HG03108 (cell line): ENCODE measurements at regions not wholly inside any gene's neighbourhood (a gene's known extent, or its start where the extent isn't known, plus 50 kb on each side); places are given as distances from the start of the nearest gene placed in this dataset.

ENCODE experiments used
- ATAC-seq: cut with Tn5 transposase; IDR thresholded peaks from one replicate; pipeline ENCODE4 v1.9.1; 2021; ENCODE audit warnings: moderate library complexity; ENCODE audit not compliant: unreplicated experiment

DNA sequence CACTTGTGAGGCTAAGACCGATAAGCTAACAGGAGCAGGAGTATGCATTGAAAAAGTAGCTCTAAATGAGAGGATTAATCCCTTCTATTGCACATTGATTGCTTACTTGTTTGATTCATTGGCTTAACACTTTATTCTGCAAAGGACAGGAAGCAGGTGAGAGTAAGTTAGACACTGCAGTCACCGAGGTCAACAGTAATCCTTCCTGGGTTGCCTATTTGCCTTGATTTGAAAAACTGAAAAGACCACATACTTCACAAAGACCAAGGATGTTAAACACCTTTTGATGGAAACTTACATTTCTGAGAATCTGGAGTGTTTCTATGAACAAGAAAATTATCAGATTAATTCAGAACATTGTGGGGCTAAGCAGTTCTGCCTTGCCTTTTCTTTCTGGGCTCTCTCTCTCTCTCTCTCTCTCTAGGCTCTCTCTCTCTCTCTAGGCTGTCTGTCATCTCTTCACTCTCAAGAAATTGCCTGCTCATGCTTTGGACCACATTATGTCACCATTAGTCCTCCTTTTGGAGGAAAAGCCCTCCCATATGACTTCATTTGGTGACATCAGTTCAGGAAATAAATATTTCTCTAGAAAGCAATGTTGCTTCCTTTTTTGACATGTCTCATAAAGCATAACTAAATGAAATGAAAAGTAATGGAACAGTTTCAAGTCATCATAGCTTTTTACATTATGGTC, 103.8 kb downstream of the TNFSF18 start:
- ATAC-seq, result no peak

DNA sequence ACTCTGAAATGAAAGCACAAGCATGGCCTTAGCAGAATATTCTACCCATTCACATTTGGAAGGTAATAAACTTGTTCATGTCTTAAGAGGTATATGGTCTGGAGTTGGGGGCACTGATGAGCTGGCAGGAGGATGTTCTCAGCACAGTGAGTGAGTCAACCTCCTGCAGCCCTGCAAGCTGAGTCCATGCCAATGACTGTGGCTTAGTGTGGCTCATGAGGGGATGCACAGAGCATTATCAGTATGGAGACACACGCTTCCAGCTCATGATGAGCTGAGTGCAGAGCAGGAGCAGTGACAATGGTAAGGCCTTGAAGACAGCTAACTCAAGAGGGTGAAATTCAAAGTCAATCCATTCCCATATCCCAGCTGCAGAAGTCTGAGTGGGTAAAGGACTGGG, 102.3 kb downstream of the TNFSF18 start:
- no peak for ATAC-seq

DNA sequence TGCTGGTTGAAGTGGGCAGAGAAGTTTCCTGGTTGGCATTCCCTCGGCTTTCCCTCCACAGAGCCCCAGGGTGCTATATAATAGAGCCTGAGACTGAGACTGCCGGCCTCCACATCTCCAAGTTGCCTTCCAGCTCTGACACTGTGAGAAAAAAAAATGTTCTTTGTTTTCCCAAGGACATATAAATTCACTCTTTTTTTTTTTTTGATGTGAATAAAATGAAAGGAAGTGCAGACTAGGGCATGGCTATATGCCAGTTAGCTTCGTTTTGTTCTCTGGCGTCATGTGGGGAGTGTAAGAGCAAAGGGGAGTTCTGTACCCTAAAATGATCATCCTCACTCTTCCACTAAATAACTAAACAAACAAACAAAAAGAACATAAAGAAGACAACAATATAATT, 101.6 kb downstream of the TNFSF18 start:
- ATAC-seq, result no peak

DNA sequence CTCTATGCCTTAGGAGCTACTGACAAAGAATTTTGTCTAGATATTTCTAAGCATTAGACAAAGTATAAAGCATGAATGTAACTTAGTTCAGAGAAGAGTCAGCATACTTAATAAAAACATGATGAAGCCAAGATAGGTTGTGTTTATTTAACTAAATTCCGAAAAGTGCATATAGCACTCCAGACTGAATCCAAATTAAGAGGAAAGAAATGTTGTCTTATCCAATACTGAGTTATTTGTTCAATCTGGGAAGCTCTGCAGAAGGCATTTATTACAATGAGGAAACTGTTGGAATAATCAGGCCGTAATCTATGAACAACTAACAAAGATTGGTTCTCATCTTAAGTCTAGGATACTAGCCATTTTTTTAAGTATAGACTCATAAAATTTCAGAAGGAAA, 100.2 kb downstream of the TNFSF18 start:
- ATAC-seq, result no peak

DNA sequence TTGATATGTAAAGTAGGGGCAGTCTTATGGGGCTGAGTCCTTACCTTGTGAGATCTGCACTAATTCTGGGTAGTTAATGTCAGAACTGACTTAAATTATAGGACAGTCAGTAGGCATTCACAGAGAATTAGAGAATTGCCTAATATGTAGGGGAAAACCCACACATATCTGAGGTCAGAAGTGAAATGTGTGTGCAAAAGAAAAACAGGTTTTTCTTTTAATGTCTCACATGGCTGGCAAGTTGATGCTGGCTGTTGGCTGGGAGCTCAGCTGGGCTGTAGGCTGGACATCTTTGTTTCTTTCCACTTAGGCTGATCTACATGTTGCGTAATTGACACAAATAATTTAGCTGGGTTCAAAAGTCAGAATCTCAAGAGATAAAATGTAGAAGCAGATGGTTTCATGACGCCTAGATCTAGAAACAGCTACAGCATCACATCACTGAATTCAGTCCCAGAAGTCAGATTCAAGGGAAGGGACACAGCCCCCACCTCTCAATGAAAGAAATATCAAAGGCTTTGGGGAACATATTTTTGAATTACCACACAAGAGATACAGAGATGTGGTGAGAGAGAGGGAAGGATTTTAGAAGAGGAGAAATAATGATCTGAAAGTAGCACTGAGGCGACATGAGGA, 98.9 kb downstream of the TNFSF18 start:
- ATAC-seq, result no peak

DNA sequence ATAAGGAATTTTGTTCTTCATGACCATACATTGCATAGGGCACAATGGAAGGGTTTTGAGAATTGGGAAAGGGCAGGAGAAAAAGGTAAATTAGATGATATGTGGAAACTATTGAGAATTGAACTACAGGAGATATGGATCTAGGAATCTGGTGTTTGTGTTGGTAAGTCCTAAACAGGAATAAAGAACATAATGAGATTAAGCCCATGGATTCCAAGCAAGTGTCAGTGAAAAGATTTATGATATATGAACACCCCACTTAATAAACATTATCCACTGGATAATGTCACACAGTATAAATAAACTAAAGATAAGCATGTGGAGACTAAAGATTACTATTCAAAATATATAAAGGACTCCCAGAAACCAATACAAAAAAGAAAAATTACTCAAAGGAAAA, 98.2 kb downstream of the TNFSF18 start:
- no peak for ATAC-seq

DNA sequence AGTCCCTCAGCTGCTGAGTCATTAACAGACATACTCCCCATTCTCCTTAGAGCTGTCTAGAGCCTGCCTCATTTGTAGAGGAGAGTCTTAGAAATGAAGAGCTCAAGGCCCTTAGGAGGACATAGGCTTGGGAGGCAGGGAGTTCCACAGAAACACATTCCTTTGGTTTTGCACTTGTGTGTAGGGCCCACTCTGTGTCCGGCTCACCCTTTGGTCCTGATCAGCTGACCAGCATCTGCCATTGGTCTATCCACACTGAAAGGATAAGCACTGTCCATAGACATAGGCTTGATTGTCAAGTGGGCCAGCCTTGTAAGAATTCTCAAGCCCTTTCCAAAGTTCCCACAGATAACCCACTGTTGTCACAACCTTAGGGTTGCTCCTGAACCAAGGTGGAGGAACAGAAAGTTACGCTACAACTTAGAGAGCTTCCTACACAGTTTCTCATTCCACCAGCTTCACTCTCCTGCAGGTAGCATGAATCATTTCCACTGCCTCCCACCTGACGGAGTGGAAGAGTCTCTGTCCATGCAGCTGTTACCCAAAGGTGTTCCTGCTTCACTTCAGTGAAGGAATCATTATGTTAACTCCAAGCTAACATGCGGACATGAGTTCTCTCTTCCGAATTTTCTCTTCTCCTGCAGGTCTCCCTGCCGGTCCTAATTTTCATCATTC, 96.1 kb downstream of the TNFSF18 start:
- no peak for ATAC-seq

DNA sequence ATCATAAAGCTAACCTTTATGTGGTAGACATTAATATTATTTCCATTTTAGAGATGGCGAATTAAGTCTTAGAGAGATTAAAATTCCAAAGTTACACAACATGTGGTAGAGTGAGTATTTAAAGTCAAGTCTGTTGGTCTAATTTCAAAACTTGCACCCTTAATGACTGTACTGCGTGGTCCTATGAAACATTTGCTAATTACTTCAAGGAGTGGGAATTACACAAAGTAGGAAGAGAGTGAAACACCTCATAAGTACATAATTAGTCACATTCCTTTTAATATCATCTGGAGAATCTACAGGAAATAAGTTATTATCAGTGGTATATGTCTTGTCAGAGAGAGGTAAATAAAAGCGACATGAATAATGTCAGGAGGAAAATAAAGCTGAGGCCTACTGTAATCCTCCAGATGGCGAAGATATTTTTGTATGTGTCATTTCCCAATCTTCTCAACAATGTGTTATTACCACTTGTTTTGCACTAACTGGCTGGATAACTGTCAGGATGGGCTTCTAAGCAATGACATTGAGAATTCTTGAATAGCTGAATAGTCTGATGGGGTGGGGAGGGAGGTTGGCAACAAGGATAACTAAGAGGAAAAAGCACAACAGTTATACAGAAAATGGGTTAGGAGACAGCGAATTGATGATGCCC, 95.5 kb downstream of the TNFSF18 start:
- no peak for ATAC-seq

DNA sequence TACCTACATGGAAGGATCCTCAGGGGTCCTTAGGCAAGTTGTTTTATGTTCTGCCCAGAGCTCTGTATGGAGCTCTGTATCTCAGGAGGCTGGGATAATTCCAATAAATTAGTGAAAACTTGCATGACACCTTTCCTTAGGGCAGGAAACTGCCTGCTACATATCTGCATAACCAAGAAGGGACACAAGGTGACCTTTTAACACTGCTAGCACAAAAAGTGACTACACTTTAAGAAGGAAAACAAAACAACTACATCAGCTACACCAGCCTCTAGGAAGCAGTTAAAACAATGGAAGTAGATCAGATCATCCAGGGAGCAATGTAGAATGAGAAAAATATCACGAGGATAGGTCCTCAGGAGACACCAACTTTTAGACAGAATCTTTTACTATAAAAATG, 93.9 kb downstream of the TNFSF18 start:
- ATAC-seq, result no peak

DNA sequence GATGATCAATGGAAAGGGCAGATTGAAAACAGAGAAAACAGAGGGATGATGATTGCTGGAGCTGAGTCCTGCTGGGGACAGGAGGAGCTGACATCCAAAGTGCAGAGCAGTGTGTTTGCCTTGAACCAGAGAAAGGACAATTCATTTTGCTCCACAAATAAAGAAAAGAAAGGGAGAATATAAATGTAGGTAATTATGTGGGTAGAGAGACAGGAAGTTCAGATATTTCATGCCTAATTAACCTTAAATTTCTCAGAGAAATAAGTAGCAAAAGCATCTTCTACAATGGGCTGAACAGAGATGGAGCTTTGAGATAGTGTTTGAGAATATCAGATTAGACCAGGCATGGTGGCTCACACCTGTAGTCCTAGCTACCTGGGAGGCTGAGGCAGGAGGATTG, 93.2 kb downstream of the TNFSF18 start:
- no peak for ATAC-seq

DNA sequence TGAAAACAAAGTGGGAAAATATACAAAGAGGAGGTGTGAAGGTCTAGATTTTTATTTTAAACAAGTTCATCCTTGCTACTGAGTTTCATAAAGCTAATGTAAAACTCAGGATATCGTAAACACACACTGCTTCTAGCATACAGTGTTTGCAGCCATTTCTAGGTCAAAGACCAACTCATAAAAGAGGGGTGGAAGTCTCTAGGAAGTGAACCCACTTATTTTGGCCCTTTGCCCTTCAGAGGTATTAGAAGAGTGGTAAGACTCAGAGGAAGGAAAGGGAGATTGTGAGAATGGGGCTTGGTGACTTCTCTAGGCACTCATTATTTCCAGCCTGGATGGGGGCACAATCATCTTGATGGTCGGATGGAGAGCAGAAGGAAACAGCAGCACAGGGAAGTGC, 91.2 kb downstream of the TNFSF18 start:
- no peak for ATAC-seq

DNA sequence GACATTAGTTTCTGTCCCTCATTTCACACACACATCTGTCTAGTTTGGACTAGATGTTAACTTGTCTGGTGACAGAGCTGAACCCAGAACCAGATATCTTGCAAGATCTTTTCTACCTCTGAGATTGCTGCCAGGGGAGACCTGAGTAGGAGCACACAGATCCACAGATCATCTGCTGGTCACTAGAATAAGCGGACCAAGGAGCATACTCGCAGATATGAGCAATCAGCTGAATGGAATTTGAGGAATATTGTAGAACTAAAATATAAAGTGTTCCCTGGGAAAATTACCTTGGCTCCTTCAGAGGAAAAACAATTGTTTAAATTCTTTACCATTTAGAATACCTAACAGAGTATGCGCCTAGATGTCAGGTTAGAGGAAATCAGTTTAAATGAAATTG, 90.7 kb downstream of the TNFSF18 start:
- ATAC-seq, result no peak

DNA sequence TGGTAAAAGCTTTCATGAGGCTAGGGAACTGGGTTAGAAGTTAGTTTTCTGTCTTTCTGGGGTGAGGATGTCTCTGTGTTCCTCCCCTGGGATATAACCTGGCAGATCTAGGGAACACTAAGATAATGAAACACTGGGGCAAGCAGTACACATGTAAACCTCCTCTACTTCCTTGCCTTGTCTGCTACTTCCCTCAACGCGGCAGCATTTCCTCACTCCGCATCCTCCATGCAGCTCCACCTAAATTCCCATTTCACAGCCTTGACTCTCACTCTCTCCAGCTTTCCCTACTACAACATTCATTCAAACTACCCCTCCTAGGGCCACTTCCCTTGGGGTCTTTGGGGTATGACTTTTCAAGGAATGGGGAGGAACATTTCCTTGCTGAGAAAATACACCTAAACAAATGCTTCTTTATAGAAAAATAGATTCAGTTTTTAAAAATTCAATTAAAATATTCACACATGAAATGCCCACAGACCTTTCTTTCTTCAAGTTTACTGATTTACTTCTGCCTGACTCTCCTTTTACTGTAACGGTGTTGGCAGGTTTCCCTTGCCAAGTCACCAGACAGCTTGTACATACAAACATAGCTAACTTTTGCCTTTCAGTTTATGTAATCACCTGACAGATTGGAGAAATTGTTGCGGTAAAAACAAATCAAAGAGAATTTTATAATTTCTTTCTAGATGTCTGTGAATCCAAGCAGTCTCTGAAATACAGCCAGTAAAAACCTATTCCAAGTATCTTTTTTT, 90.1 kb downstream of the TNFSF18 start:
- no peak for ATAC-seq

DNA sequence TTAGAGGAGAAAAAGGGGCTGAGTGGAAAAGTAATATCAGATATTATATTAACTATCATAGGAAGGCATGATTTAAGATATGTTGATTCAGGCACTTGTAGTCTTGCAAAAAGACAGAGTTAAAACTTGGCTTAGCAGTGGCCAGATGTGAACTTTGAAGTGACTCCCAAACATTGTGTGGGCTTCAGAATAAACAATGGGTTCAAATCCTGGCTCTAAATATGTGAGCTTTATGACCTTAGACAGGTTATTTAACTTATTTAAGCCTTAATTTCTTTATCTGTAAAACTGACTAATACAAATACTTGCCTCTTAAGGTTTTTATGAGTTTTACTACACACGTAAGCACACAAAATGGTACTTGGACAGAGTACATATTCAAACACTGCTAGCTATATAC, 85.9 kb downstream of the TNFSF18 start:
- no peak for ATAC-seq

DNA sequence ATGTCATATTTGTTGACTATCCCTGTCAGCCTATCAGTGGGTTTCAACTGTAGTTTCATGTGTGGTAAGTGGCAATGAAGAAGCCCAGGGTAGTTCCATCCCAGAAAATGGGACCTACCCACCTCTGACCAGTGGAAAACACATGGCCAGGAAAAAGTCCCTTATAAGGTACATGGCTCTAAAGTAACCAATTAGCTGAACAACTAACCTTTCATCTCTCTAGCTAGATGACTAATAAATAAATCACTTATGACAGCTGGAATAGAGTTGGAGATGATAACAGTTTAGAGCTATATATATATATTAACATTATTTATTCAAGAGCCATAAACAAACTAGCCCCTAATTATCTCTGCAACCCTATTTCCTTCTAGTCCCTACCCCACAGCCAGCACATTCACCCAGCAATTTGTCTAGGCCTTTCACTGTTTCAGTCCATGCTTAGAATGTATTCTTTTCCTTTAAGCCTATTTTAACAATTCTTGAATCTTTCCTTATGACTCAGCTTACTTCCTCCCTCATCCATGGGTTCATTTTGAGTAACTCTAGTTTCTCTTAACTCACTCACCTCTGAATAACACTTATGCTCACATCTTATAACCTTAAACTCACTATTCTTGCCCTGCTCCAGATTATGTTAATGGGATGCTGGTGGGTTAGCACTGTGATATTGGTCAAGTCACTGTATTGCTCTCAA, 83.7 kb downstream of the TNFSF18 start:
- ATAC-seq, result no peak

DNA sequence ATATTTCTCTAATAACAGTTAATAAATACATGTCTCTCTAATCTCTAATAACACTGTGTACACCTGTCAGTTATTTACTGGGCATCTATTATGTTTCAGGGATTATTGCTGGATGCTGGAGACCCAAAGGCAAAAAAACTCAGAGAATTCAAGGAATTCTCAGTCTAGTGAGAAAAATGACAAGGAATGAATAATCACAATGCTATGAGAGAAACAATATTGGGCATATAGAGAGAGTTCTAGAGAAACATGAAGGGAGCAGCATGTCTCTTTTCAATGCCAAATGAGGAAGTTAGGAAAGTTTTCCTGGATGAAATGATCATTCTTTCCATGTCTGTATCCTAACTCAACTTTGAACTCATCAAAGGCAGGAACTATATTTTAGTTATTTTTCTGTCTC, 82.8 kb downstream of the TNFSF18 start:
- ATAC-seq, result no peak

DNA sequence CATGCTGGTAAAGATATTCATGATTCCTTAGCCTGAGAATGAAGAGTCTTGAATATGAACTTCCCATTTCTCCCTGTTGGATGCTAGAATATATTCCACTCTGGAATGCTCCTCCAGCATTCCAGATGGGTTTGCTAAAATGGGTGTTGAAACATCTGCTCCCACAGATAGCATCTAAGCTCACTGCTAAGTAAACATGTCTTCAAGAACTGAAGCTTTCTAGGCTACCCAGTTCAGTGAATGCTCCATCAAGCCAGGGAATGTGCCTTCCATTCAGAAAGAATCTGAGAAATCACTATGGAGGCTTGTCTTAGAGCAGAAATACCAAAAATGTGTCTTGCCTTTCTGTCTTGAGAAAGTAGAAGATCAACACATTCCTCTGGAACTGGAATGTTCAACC, 81.1 kb downstream of the TNFSF18 start:
- ATAC-seq, result no peak

DNA sequence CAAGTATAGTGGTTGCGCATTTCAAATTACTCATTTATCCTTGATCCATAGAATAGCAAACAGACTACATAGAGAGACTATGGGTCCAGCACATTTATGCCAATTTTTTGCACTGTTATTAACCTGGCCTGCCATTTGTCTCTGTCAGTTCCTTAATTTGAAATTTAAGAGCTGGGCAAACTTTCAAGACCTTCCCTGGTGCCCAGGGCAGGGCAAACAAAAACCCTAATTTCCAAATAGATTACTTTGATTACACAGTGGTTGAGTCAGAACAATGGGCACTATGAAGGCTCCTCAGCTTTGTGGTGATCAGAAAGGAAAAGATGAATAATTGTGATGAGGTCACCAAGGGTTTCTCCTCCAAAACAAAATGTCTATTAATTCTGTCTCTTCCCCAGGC, 80.6 kb downstream of the TNFSF18 start:
- ATAC-seq, result no peak

DNA sequence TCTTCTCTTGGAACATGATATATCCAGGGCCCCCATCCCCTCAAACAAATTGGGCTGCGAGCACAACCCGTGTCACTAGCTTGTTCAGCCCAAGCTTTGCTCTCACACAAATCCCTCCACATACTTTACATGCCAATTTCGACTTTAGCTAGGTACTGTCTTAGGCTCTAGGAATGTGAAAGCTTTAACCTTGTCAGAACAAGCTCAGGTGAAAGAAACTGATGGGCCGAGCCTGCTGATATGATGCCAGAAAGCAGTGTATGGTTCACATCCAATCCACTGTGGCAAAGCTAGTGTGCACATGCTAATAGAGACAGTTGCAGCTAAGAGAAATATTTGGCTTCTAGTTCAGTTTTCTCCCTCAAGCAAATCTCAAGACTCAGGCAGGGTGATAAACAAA, 79.5 kb downstream of the TNFSF18 start:
- no peak for ATAC-seq

DNA sequence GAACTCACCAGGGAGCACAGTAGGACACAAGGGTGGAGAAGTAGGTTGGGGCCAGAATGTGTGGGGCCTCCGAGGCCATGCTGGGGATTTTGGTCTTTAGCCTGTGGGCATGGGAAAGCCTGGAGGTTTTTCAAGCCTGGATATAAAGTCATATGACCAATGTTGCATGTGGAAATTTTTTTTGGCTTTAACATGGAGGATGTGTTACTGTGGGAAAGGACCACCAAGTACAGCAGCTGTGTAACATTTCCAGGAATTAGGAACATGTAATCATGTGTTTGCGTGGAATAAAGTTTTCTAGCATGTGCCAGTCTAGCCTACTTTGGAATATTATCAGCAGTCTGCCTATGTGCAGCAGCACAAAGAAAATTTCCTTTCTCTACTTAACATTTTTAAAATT, 78.5 kb downstream of the TNFSF18 start:
- ATAC-seq, result no peak

DNA sequence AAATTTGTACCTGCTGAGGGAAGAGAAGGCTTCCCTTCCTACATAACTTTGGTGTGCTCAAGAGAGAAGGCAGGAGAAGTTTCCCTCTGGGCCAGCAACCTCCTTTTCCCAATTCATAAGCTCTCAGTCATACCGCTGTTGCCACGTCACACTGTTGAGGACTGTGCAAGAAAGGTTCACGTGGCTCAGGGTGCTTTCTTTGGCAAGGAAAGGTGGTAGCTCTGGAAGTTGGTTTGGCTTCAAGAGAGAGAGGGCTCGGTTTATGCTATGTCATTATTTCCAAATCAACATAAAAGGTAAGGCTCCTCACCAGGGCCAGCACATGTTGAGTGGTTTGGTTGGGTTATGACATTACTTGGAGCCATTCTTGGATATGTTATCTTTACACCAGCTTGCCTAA, 77.3 kb downstream of the TNFSF18 start:
- no peak for ATAC-seq
